Progenitor cell of endocrine pancreas (in vitro differentiated cells): ENCODE measurements at regions not wholly inside any gene's neighbourhood (a gene's known extent, or its start where the extent isn't known, plus 50 kb on each side); places are given as distances from the start of the nearest gene placed in this dataset.

Source experiments
- DNase-seq: peaks from one replicate; pipeline ENCODE4 v3.0.0; 2021; ENCODE audit warnings: low spot score; ENCODE audit not compliant: unreplicated experiment
- H3K27ac Mint-ChIP-seq: 2 replicates; pipeline ENCODE4 v1.8.0; 2021; ENCODE audit warnings: mild to moderate bottlenecking, moderate library complexity, mixed read lengths
- H3K27me3 Mint-ChIP-seq: 2 replicates; pipeline ENCODE4 v1.8.0; 2021; ENCODE audit warnings: mixed read lengths
- H3K36me3 Mint-ChIP-seq: 2 replicates; pipeline ENCODE4 v1.8.0; 2022; ENCODE audit warnings: mixed read lengths; ENCODE audit not compliant: insufficient read depth
- H3K4me1 Mint-ChIP-seq: 2 replicates; pipeline ENCODE4 v1.8.0; 2021; ENCODE audit warnings: low read depth, mixed read lengths
- H3K4me3 Mint-ChIP-seq: 2 replicates; pipeline ENCODE4 v1.8.0; 2021; ENCODE audit warnings: low read depth, mild to moderate bottlenecking, moderate library complexity, mixed read lengths
- H3K9me3 Mint-ChIP-seq: 2 replicates; pipeline ENCODE4 v1.8.0; 2021; ENCODE audit warnings: low read depth, mixed read lengths
- CTCF ChIP-seq: fragments of 200-600 bp; sonication (generic); IDR thresholded peaks from one replicate; pipeline ENCODE4 v1.5.0; 2021; ENCODE audit warnings: antibody characterized with exemption, mild to moderate bottlenecking; ENCODE audit not compliant: unreplicated experiment

GRCh38 chr3:116899253-116899652, 189.7 kb downstream of the TUSC7 start:
- Mint-ChIP-seq H3K4me3 (no peak overlapping the region), H3K9me3 (no peaks in the 10 kb centered on the region), H3K4me1 (no peaks in the 10 kb centered on the region), H3K27ac (no peak overlapping the region), H3K36me3 (no peaks in the 10 kb centered on the region), H3K27me3 (no peaks in the 10 kb centered on the region)
- TF ChIP-seq CTCF: no peak
- DNase-seq: no peak

GRCh38 chr3:116905334-116905733, 195.8 kb downstream of the TUSC7 start:
- H3K4me1 Mint-ChIP-seq: no peaks in the 10 kb centered on the region
- no peaks in the 10 kb centered on the region for H3K27me3 Mint-ChIP-seq
- no peak overlapping the region for H3K27ac Mint-ChIP-seq
- H3K4me3 Mint-ChIP-seq: no peak overlapping the region
- no peak for DNase-seq
- no peak for TF ChIP-seq CTCF
- H3K36me3 Mint-ChIP-seq: no peaks in the 10 kb centered on the region
- peaks cover 5% of the 10 kb centered on the region for H3K9me3 Mint-ChIP-seq

GRCh38 chr3:116905794-116906193, 196.2 kb downstream of the TUSC7 start:
- peaks cover 5% of the 10 kb centered on the region for H3K9me3 Mint-ChIP-seq

GRCh38 chr3:116912116-116912515, 202.5 kb downstream of the TUSC7 start:
- Mint-ChIP-seq H3K27ac (no peak overlapping the region), H3K4me1 (peaks cover 3% of the 10 kb centered on the region), H3K27me3 (no peaks in the 10 kb centered on the region), H3K36me3 (no peaks in the 10 kb centered on the region), H3K9me3 (peaks cover 5% of the 10 kb centered on the region), H3K4me3 (no peak overlapping the region)
- no peak for DNase-seq
- no peak for TF ChIP-seq CTCF

More at GRCh38 chr3:116905794-116906193, 196.2 kb downstream of the TUSC7 start:
- DNase-seq: no peak
- H3K4me3 Mint-ChIP-seq: no peak overlapping the region
- H3K4me1 Mint-ChIP-seq: no peaks in the 10 kb centered on the region
- no peak overlapping the region for H3K27ac Mint-ChIP-seq
- H3K27me3 Mint-ChIP-seq: no peaks in the 10 kb centered on the region
- no peak for TF ChIP-seq CTCF
- no peaks in the 10 kb centered on the region for H3K36me3 Mint-ChIP-seq

- H3K4me3 Mint-ChIP-seq: no peak overlapping the region
- no peaks in the 10 kb centered on the region for H3K9me3 Mint-ChIP-seq
- H3K27ac Mint-ChIP-seq: no peak overlapping the region
- H3K27me3 Mint-ChIP-seq: no peaks in the 10 kb centered on the region
- H3K4me1 Mint-ChIP-seq: peaks cover 3% of the 10 kb centered on the region
- no peak for TF ChIP-seq CTCF
- H3K36me3 Mint-ChIP-seq: no peaks in the 10 kb centered on the region
- no peak for DNase-seq
These were observed 204.4 kb downstream of the TUSC7 start for GRCh38 chr3:116914004-116914403.
